HepG2 (cell line): ENCODE measurements at regions not wholly inside any gene's neighbourhood (a gene's known extent, or its start where the extent isn't known, plus 50 kb on each side); places are given as distances from the start of the nearest gene placed in this dataset.

Experiments used
- BCL6 ChIP-seq: IDR thresholded peaks from 2 replicates; pipeline ENCODE4 v1.6.1; 2016; ENCODE audit warnings: missing genetic modification reagents, missing compliant biosample characterization
- CBX2 ChIP-seq, 2 experiments: fragments of 200-600 bp in 1 of 2; sonication (generic); formaldehyde crosslinking in 1 of 2; IDR thresholded peaks; 2 replicates each; pipeline versions ENCODE4 v1.7.0 to v1.8.1; 2018 to 2022; ENCODE audit warnings: low read depth in 2 of 2, low read length in 1 of 2, mild to moderate bottlenecking in 1 of 2, missing genetic modification reagents in 1 of 2
- GLI4 ChIP-seq: sonication (generic); formaldehyde crosslinking; IDR thresholded peaks from 2 replicates; pipeline ENCODE4 v1.5.1; 2020; ENCODE audit warnings: missing genetic modification reagents, mild to moderate bottlenecking, moderate library complexity, borderline replicate concordance
- JUN ChIP-seq: sonication (generic); formaldehyde crosslinking; IDR thresholded peaks from 2 replicates; pipeline ENCODE4 v1.4.0; 2020; ENCODE audit warnings: mild to moderate bottlenecking, missing genetic modification reagents
- RNF2 ChIP-seq: fragments of 450-650 bp; conservative IDR thresholded peaks from 2 replicates; pipeline ENCODE4 v1.6.1; 2016; ENCODE audit warnings: low read depth
- ZNF232 ChIP-seq: sonication (generic); formaldehyde crosslinking; IDR thresholded peaks from 2 replicates; pipeline ENCODE4 v1.4.0; 2020; ENCODE audit warnings: missing genetic modification reagents, borderline replicate concordance
- ZNF607 ChIP-seq: sonication (generic); formaldehyde crosslinking; IDR thresholded peaks from 2 replicates; pipeline ENCODE4 v1.5.1; 2020; ENCODE audit warnings: missing genetic modification reagents, mild to moderate bottlenecking, borderline replicate concordance
- TF ChIP-seq, protein P1 (sequence below): sonication (generic); formaldehyde crosslinking; IDR thresholded peaks from 2 replicates; pipeline ENCODE4 v1.4.0; 2020; ENCODE audit warnings: missing genetic modification reagents, borderline replicate concordance
- TF ChIP-seq, protein P2 (sequence below): sonication (generic); formaldehyde crosslinking; IDR thresholded peaks from 2 replicates; pipeline ENCODE4 v1.4.0; 2020; ENCODE audit warnings: missing genetic modification reagents
- TF ChIP-seq, protein P3 (sequence below), 2 experiments: IDR thresholded peaks; 2 replicates each; pipeline ENCODE4 v1.6.1; 2011 to 2012; ENCODE audit warnings: low read length in 2 of 2, borderline replicate concordance in 1 of 2, low read depth in 1 of 2, mild to moderate bottlenecking in 1 of 2, moderate library complexity in 1 of 2

DNA sequence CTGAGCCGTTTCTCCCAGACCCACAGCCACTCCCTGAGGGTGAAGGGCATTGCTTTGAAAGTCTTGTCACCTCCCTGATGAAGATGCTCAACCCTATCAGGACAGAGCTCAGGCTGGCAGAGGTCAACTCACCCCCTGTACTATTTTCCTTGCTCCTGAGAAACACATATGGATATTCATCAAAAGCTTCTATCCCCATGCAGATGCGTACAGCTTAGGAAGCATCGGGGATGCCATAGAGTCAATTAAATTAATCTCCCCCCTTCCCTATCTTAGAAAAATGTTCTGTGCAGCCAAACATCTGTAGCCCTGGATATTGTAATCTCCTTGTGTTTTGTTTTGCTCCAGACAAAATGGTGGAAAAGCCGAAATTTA lies 67.2 kb downstream of the EMX2 start:
- TF ChIP-seq ZNF607 = no peak
- TF ChIP-seq, protein P1, sequence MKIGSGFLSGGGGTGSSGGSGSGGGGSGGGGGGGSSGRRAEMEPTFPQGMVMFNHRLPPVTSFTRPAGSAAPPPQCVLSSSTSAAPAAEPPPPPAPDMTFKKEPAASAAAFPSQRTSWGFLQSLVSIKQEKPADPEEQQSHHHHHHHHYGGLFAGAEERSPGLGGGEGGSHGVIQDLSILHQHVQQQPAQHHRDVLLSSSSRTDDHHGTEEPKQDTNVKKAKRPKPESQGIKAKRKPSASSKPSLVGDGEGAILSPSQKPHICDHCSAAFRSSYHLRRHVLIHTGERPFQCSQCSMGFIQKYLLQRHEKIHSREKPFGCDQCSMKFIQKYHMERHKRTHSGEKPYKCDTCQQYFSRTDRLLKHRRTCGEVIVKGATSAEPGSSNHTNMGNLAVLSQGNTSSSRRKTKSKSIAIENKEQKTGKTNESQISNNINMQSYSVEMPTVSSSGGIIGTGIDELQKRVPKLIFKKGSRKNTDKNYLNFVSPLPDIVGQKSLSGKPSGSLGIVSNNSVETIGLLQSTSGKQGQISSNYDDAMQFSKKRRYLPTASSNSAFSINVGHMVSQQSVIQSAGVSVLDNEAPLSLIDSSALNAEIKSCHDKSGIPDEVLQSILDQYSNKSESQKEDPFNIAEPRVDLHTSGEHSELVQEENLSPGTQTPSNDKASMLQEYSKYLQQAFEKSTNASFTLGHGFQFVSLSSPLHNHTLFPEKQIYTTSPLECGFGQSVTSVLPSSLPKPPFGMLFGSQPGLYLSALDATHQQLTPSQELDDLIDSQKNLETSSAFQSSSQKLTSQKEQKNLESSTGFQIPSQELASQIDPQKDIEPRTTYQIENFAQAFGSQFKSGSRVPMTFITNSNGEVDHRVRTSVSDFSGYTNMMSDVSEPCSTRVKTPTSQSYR (CRISPR knock-in tag) = no peak
- TF ChIP-seq RNF2 = no peak
- TF ChIP-seq, protein P2, sequence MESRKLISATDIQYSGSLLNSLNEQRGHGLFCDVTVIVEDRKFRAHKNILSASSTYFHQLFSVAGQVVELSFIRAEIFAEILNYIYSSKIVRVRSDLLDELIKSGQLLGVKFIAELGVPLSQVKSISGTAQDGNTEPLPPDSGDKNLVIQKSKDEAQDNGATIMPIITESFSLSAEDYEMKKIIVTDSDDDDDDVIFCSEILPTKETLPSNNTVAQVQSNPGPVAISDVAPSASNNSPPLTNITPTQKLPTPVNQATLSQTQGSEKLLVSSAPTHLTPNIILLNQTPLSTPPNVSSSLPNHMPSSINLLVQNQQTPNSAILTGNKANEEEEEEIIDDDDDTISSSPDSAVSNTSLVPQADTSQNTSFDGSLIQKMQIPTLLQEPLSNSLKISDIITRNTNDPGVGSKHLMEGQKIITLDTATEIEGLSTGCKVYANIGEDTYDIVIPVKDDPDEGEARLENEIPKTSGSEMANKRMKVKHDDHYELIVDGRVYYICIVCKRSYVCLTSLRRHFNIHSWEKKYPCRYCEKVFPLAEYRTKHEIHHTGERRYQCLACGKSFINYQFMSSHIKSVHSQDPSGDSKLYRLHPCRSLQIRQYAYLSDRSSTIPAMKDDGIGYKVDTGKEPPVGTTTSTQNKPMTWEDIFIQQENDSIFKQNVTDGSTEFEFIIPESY = no peak
- TF ChIP-seq JUN = no peak
- no peak for TF ChIP-seq CBX2 (IDR thresholded peaks at IDR 0.05; ENCODE audit: low read depth, low read length)
- TF ChIP-seq CBX2 (CRISPR knock-in tag; IDR thresholded peaks at IDR 0.05; ENCODE audit: low read depth) = no peak
- TF ChIP-seq GLI4 (CRISPR knock-in tag) = no peak
- TF ChIP-seq, protein P3, sequence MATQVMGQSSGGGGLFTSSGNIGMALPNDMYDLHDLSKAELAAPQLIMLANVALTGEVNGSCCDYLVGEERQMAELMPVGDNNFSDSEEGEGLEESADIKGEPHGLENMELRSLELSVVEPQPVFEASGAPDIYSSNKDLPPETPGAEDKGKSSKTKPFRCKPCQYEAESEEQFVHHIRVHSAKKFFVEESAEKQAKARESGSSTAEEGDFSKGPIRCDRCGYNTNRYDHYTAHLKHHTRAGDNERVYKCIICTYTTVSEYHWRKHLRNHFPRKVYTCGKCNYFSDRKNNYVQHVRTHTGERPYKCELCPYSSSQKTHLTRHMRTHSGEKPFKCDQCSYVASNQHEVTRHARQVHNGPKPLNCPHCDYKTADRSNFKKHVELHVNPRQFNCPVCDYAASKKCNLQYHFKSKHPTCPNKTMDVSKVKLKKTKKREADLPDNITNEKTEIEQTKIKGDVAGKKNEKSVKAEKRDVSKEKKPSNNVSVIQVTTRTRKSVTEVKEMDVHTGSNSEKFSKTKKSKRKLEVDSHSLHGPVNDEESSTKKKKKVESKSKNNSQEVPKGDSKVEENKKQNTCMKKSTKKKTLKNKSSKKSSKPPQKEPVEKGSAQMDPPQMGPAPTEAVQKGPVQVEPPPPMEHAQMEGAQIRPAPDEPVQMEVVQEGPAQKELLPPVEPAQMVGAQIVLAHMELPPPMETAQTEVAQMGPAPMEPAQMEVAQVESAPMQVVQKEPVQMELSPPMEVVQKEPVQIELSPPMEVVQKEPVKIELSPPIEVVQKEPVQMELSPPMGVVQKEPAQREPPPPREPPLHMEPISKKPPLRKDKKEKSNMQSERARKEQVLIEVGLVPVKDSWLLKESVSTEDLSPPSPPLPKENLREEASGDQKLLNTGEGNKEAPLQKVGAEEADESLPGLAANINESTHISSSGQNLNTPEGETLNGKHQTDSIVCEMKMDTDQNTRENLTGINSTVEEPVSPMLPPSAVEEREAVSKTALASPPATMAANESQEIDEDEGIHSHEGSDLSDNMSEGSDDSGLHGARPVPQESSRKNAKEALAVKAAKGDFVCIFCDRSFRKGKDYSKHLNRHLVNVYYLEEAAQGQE (IDR thresholded peaks at IDR 0.05; ENCODE audit: borderline replicate concordance in 1 of 2, low read depth in 1 of 2, low read length in 2 of 2) = no peak
- TF ChIP-seq BCL6 (CRISPR knock-in tag) = no peak
- TF ChIP-seq ZNF232 (CRISPR knock-in tag) = no peak
